Neutrophil (primary cell): ENCODE measurements at regions not wholly inside any gene's neighbourhood (a gene's known extent, or its start where the extent isn't known, plus 50 kb on each side); places are given as distances from the start of the nearest gene placed in this dataset.

Experiments
- H3K27ac ChIP-seq: fragments of 200-600 bp; sonication (generic); 2 replicates; pipeline ENCODE4 v1.5.1; 2016; ENCODE audit warnings: mild to moderate bottlenecking, moderate library complexity
- H3K27me3 ChIP-seq: fragments of 200-600 bp; sonication (generic); 2 replicates; pipeline ENCODE4 v1.6.0; 2016; ENCODE audit warnings: mild to moderate bottlenecking
- H3K36me3 ChIP-seq: fragments of 200-600 bp; sonication (generic); 2 replicates; pipeline ENCODE4 v1.5.1; 2017
- H3K4me1 ChIP-seq, 2 experiments: fragments of 200-600 bp in 1 of 2; sonication (generic) in 1 of 2; 1 replicate in 1 of 2; 2 replicates in 1 of 2; pipeline versions ENCODE4 v1.5.1 to v1.6.1; 2013 to 2016; ENCODE audit warnings: low read depth in 1 of 2, low read length in 1 of 2, mild to moderate bottlenecking in 1 of 2, moderate library complexity in 1 of 2; ENCODE audit not compliant: control insufficient read depth in 1 of 2, insufficient read depth in 1 of 2
- H3K4me3 ChIP-seq, 2 experiments: fragments of 200-600 bp in 1 of 2; sonication (generic) in 1 of 2; 1 replicate in 1 of 2; 2 replicates in 1 of 2; pipeline ENCODE4 v1.5.1; 2013 to 2016; ENCODE audit warnings: low read depth in 1 of 2, low read length in 1 of 2, mild to moderate bottlenecking in 1 of 2, moderate library complexity in 1 of 2
- H3K9me3 ChIP-seq: fragments of 200-600 bp; sonication (generic); 2 replicates; pipeline ENCODE4 v1.5.1; 2016
- TF ChIP-seq, protein P1 (sequence below): fragments of 200-600 bp; sonication (generic); IDR thresholded peaks from 2 replicates; pipeline ENCODE4 v1.5.1; 2016; ENCODE audit warnings: antibody characterized with exemption

DNA sequence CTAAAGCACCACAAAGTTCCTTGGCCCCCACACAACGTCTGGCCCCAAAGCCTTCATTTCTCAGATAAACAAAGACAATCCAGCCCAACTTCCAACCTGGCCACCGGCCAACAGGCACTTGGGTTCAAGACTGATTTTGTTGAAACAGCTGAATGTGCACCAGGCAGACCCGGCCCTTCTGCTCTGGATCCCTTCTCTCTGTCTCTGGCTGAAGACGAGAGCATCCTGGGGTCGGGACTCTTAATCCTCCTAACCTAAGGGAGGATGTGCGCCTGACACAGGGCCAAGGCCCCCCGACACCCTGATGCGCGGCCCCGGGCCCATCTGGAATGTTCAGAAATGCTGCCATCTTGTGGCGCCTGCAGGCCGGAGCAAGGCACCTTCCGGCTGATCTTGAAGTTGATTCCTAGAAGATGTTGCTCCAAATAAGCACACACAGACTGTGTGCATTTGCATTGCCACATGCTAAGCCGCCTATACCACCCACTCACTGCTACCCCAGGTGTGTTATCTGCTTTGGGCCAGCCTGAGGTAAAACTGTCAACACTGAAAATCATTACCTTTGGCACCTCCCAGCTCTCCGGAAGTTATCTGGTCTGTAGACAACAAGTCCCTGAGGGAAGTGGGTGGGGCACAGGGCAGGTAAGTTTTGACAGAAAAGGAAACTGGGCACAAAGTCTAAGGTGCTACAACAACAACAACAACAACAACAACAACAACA lies 98.4 kb upstream of the HABP2 start:
- H3K27ac ChIP-seq: no peak overlapping the region
- TF ChIP-seq, protein P1, sequence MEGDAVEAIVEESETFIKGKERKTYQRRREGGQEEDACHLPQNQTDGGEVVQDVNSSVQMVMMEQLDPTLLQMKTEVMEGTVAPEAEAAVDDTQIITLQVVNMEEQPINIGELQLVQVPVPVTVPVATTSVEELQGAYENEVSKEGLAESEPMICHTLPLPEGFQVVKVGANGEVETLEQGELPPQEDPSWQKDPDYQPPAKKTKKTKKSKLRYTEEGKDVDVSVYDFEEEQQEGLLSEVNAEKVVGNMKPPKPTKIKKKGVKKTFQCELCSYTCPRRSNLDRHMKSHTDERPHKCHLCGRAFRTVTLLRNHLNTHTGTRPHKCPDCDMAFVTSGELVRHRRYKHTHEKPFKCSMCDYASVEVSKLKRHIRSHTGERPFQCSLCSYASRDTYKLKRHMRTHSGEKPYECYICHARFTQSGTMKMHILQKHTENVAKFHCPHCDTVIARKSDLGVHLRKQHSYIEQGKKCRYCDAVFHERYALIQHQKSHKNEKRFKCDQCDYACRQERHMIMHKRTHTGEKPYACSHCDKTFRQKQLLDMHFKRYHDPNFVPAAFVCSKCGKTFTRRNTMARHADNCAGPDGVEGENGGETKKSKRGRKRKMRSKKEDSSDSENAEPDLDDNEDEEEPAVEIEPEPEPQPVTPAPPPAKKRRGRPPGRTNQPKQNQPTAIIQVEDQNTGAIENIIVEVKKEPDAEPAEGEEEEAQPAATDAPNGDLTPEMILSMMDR: no peak
- H3K9me3 ChIP-seq: no peaks in the 10 kb centered on the region
- no peaks in the 10 kb centered on the region for H3K4me1 ChIP-seq
- H3K4me3 ChIP-seq: no peak overlapping the region
- no peaks in the 10 kb centered on the region for H3K36me3 ChIP-seq
- H3K27me3 ChIP-seq: peaks cover 19% of the 10 kb centered on the region

DNA sequence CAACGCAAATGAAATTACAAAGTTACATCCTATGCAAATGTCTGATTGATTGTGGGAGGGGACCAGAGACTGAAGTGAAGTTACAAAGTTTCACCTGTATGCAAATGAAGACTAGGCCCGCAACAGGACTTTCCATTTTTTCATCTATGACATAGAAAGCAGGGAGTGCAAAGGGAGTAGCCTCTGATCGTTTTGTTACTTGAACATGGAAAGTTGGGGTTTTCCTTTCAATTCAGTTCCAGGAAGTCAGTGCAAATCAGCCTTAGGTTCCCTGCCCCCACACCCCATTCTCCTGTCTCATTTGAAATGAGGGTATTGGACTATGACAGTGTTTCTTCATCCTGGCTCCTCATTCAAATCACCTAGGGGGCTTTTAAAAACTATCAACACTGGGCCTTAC lies 96.9 kb upstream of the HABP2 start:
- no peak overlapping the region for H3K27ac ChIP-seq
- H3K4me1 ChIP-seq: no peaks in the 10 kb centered on the region
- no peaks in the 10 kb centered on the region for H3K9me3 ChIP-seq
- TF ChIP-seq, protein P1: no peak
- no peak overlapping the region for H3K4me3 ChIP-seq
- H3K27me3 ChIP-seq: peaks cover 12% of the 10 kb centered on the region
- no peaks in the 10 kb centered on the region for H3K36me3 ChIP-seq

DNA sequence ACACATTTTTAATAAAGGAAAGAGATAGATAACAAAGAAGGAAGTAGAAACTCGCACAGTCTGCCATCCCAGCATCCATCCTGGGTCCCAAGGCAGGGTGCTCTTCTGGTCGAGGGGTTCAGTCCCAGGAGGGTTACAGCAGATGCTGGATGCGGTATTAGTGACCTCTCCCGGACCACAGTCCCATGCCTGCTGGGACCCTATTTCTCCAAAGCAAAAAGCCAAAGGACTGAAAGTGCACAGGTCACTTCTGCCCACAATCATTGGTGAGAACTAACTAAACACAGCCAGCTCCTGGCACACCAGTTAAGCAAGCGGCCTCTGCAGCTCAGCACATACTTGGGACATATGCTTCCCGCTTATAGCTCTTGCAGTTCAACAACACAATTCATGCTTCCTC lies 96.1 kb upstream of the HABP2 start:
- no peaks in the 10 kb centered on the region for H3K36me3 ChIP-seq
- H3K4me1 ChIP-seq: no peaks in the 10 kb centered on the region
- no peaks in the 10 kb centered on the region for H3K9me3 ChIP-seq
- H3K27me3 ChIP-seq: peaks cover 13% of the 10 kb centered on the region
- TF ChIP-seq, protein P1: no peak
- H3K27ac ChIP-seq: no peak overlapping the region
- no peak overlapping the region for H3K4me3 ChIP-seq

DNA sequence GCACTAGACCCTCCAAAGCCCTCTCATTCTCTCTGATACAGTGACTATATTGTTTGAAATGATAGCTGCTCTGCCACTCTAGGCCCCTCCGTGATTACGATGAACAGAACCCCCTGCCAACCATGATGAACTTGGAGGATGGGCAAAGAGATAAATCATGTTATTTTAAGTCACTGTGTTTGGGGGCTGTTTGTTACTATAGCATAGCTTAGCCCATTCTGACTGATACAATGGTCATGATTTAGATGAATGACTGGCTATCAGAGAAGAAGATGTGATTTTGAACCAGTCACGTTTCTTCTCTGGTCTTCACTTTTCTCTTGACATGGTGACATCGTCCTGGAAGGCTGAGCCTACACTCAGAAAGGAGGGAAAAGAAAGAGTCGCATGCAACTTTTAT lies 95.4 kb upstream of the HABP2 start:
- no peak overlapping the region for H3K4me3 ChIP-seq
- TF ChIP-seq, protein P1: no peak
- no peak overlapping the region for H3K27ac ChIP-seq
- H3K27me3 ChIP-seq: peaks cover 13% of the 10 kb centered on the region
- H3K9me3 ChIP-seq: no peaks in the 10 kb centered on the region
- no peaks in the 10 kb centered on the region for H3K4me1 ChIP-seq
- H3K36me3 ChIP-seq: no peaks in the 10 kb centered on the region

DNA sequence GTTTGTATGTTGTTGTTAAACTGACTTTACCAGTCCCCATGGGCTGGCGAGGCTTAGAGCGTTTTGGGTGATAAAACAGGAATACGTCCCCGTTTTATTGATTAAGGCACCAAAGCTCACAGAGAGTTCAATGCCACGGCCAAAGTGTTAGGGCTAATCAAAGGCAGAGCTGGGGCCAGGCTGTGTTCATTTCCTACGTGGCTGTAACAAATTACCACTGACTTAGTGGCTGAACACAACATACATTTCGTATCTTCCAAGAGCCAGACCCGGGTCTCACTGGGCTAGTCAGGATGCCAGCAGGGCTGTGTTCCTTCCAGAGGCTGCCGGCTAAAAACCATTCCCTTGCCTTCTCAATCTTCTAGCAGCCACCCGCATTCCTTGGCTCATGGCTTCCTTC lies 94.4 kb upstream of the HABP2 start:
- H3K9me3 ChIP-seq: no peaks in the 10 kb centered on the region
- H3K4me1 ChIP-seq: no peaks in the 10 kb centered on the region
- no peak overlapping the region for H3K4me3 ChIP-seq
- H3K27ac ChIP-seq: no peak overlapping the region
- TF ChIP-seq, protein P1: no peak
- H3K36me3 ChIP-seq: no peaks in the 10 kb centered on the region
- H3K27me3 ChIP-seq: peaks cover 19% of the 10 kb centered on the region
